ENCODE measurements at regions not wholly inside any gene's neighbourhood (a gene's known extent, or its start where the extent isn't known, plus 50 kb on each side); places are given as distances from the start of the nearest gene placed in this dataset.

DNA sequence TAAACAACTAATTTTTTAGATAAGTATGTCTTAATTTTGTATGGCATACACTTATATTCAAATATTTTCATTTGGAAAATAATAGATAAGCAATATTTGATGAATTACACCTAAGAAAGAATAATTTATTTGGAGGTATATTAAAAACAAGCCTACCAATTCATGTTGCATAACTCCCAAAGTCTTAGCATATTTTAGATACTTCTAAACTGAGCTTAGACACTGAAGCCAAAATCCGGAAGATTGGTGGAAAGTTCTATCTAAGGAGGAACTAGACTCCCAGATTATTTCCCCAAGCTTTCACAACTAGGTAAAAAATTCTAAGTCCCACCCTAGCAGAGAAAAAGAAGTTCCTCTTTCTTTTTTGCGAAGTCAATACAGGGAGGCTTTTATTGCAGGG is 221.0 kb upstream of the MMADHC start:
- TF ChIP-seq POLR2AphosphoS5 (IDR thresholded peaks at IDR 0.05) (no peak), EP300 (IDR thresholded peaks at IDR 0.05) (no peak), POLR2A (IDR thresholded peaks at IDR 0.05) (no peak)
- TF ChIP-seq, protein P1, sequence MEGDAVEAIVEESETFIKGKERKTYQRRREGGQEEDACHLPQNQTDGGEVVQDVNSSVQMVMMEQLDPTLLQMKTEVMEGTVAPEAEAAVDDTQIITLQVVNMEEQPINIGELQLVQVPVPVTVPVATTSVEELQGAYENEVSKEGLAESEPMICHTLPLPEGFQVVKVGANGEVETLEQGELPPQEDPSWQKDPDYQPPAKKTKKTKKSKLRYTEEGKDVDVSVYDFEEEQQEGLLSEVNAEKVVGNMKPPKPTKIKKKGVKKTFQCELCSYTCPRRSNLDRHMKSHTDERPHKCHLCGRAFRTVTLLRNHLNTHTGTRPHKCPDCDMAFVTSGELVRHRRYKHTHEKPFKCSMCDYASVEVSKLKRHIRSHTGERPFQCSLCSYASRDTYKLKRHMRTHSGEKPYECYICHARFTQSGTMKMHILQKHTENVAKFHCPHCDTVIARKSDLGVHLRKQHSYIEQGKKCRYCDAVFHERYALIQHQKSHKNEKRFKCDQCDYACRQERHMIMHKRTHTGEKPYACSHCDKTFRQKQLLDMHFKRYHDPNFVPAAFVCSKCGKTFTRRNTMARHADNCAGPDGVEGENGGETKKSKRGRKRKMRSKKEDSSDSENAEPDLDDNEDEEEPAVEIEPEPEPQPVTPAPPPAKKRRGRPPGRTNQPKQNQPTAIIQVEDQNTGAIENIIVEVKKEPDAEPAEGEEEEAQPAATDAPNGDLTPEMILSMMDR (IDR thresholded peaks at IDR 0.05): no peak

All from suprapubic skin (tissue), 4 donors.